H1 (cell line): ENCODE measurements at regions not wholly inside any gene's neighbourhood (a gene's known extent, or its start where the extent isn't known, plus 50 kb on each side); places are given as distances from the start of the nearest gene placed in this dataset.

ENCODE experiments used
- EGR1 ChIP-seq: IDR thresholded peaks from 2 replicates; pipeline ENCODE4 v1.6.1; 2011; ENCODE audit warnings: low read depth, low read length, borderline replicate concordance
- EP300 ChIP-seq, 2 experiments: IDR thresholded peaks; 1 replicate in 1 of 2; 2 replicates in 1 of 2; pipeline ENCODE4 v1.6.1; 2011 to 2012; ENCODE audit warnings: low read depth in 2 of 2, low read length in 2 of 2, mild to moderate bottlenecking in 2 of 2, borderline replicate concordance in 1 of 2, inconsistent platforms in 1 of 2, moderate library complexity in 1 of 2
- PHF8 ChIP-seq: fragments of 200-600 bp; sonication (generic); conservative IDR thresholded peaks from 2 replicates; pipeline ENCODE4 v1.7.1; 2012; ENCODE audit warnings: low read depth, mild to moderate bottlenecking, inconsistent platforms, low read length, moderate library complexity
- POLR2A ChIP-seq, 2 experiments: IDR thresholded peaks; 1 replicate in 1 of 2; 2 replicates in 1 of 2; pipeline ENCODE4 v1.6.1; 2011; ENCODE audit warnings: low read depth in 2 of 2, low read length in 2 of 2, mild to moderate bottlenecking in 2 of 2; ENCODE audit errors: control extremely low read depth in 1 of 2
- RAD21 ChIP-seq, 2 experiments: IDR thresholded peaks in 1 of 2; conservative IDR thresholded peaks in 1 of 2; 2 replicates each; pipeline ENCODE4 v1.6.1; 2011; ENCODE audit warnings: low read depth in 2 of 2, low read length in 2 of 2, improper control_type of control experiment in 1 of 2, inconsistent platforms in 1 of 2, mild to moderate bottlenecking in 1 of 2, moderate library complexity in 1 of 2
- TF ChIP-seq, protein P1 (sequence below), 3 experiments: IDR thresholded peaks; 1 replicate in 2 of 3; 2 replicates in 1 of 3; pipeline versions ENCODE4 v1.5.1 to v1.6.1; 2011; ENCODE audit warnings: low read length in 3 of 3, mild to moderate bottlenecking in 3 of 3, inconsistent platforms in 2 of 3, low read depth in 1 of 3, moderate library complexity in 1 of 3; ENCODE audit not compliant: insufficient read depth in 1 of 3; ENCODE audit errors: control extremely low read depth in 1 of 3
- TF ChIP-seq, protein P2 (sequence below): IDR thresholded peaks from 2 replicates; pipeline ENCODE4 v1.6.1; 2012; ENCODE audit warnings: low read length, inconsistent platforms
- TF ChIP-seq, protein P3 (sequence below): IDR thresholded peaks from 2 replicates; pipeline ENCODE4 v1.6.1; 2011; ENCODE audit warnings: low read depth, mild to moderate bottlenecking, low read length; ENCODE audit not compliant: insufficient read depth

DNA sequence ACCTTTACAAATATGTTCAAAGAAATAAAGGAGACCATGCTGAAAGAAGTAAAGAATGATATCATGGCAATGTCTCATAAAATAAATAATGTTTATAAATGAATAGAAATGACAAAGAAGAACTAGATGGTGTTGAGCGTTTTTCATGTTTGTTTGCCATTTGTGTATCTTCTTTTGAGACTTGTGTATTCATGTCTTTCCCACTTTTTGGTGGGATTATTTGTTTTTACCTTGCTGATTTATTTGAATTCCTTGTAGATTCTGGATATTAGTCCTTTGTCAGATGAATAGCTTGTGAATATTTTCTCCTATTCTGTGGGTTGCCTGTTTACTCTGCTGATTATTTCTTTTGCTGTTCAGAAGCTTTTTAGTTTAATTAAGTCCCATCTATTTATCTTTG is 732.4 kb downstream of the FAT4 start:
- TF ChIP-seq, protein P1, sequence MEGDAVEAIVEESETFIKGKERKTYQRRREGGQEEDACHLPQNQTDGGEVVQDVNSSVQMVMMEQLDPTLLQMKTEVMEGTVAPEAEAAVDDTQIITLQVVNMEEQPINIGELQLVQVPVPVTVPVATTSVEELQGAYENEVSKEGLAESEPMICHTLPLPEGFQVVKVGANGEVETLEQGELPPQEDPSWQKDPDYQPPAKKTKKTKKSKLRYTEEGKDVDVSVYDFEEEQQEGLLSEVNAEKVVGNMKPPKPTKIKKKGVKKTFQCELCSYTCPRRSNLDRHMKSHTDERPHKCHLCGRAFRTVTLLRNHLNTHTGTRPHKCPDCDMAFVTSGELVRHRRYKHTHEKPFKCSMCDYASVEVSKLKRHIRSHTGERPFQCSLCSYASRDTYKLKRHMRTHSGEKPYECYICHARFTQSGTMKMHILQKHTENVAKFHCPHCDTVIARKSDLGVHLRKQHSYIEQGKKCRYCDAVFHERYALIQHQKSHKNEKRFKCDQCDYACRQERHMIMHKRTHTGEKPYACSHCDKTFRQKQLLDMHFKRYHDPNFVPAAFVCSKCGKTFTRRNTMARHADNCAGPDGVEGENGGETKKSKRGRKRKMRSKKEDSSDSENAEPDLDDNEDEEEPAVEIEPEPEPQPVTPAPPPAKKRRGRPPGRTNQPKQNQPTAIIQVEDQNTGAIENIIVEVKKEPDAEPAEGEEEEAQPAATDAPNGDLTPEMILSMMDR (IDR thresholded peaks at IDR 0.05; ENCODE audit: control extremely low read depth in 1 of 3, insufficient read depth in 1 of 3, low read depth in 1 of 3, low read length in 3 of 3): no peak
- TF ChIP-seq POLR2A (IDR thresholded peaks at IDR 0.05; ENCODE audit: control extremely low read depth in 1 of 2, low read depth in 2 of 2, low read length in 2 of 2) (no peak), RAD21 (IDR thresholded peaks at IDR 0.05 in 1 of 2, conservative IDR thresholded peaks at IDR 0.05 in 1 of 2; ENCODE audit: low read depth in 2 of 2, low read length in 2 of 2) (no peak), EP300 (IDR thresholded peaks at IDR 0.05; ENCODE audit: borderline replicate concordance in 1 of 2, low read depth in 2 of 2, low read length in 2 of 2) (no peak), PHF8 (no peak), EGR1 (no peak)
- TF ChIP-seq, protein P2, sequence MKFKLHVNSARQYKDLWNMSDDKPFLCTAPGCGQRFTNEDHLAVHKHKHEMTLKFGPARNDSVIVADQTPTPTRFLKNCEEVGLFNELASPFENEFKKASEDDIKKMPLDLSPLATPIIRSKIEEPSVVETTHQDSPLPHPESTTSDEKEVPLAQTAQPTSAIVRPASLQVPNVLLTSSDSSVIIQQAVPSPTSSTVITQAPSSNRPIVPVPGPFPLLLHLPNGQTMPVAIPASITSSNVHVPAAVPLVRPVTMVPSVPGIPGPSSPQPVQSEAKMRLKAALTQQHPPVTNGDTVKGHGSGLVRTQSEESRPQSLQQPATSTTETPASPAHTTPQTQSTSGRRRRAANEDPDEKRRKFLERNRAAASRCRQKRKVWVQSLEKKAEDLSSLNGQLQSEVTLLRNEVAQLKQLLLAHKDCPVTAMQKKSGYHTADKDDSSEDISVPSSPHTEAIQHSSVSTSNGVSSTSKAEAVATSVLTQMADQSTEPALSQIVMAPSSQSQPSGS: no peak
- TF ChIP-seq, protein P3, sequence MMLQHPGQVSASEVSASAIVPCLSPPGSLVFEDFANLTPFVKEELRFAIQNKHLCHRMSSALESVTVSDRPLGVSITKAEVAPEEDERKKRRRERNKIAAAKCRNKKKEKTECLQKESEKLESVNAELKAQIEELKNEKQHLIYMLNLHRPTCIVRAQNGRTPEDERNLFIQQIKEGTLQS: no peak
